Type B pancreatic cell (in vitro differentiated cells): ENCODE measurements at regions not wholly inside any gene's neighbourhood (a gene's known extent, or its start where the extent isn't known, plus 50 kb on each side); places are given as distances from the start of the nearest gene placed in this dataset.

ENCODE experiments used
- DNase-seq: peaks from one replicate; pipeline ENCODE4 v3.0.0; 2021; ENCODE audit warnings: mixed read lengths; ENCODE audit not compliant: unreplicated experiment; ENCODE audit errors: extremely low spot score
- H3K27ac Mint-ChIP-seq: 2 replicates; pipeline ENCODE4 v1.8.0; 2021; ENCODE audit warnings: mild to moderate bottlenecking, mixed read lengths
- H3K27me3 Mint-ChIP-seq: 2 replicates; pipeline ENCODE4 v1.8.0; 2021; ENCODE audit warnings: mixed read lengths
- H3K36me3 Mint-ChIP-seq: 2 replicates; pipeline ENCODE4 v1.8.0; 2021; ENCODE audit warnings: mixed read lengths
- H3K4me1 Mint-ChIP-seq: one replicate; pipeline ENCODE4 v1.8.0; 2021; ENCODE audit warnings: mixed read lengths; ENCODE audit not compliant: unreplicated experiment
- H3K4me3 Mint-ChIP-seq: 2 replicates; pipeline ENCODE4 v1.8.0; 2021; ENCODE audit warnings: mild to moderate bottlenecking, mixed read lengths
- H3K9me3 Mint-ChIP-seq: 2 replicates; pipeline ENCODE4 v1.8.0; 2021; ENCODE audit warnings: mixed read lengths
- TF ChIP-seq, protein P1 (sequence below): fragments of 200-600 bp; sonication (generic); conservative IDR thresholded peaks from 2 replicates; pipeline ENCODE4 v1.5.0; 2021; ENCODE audit warnings: antibody characterized with exemption, mild to moderate bottlenecking

DNA sequence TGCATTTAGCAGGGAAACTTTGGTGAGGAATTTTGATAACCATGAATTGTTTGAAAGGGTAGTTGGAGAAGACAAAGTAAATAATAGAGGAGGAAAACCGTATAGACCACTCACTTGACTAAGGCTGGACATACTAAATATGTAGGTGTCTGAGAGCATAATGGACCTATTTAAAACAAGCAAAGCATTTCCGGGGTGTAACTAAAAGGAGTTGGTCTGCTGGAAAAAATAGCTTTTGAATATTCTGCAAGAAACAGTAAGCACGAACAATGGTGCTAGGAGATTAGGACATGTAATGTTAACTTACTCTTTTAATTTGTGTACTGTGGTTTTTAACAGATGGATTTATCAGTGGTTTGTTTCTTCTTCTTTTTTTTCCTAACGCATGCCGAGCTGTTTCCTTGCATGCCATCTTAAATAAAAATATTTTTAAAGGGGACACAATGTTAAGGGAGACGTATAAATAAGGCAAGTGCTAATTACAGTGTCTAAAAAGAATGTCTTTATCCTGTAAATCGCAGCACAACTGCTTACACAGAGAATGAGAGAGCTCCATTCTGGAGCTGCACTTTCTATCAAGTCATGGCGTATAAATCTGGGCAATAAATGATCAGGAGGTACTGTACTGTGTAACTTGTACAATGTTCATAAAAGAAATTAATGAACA lies 492.1 kb downstream of the LMO4 start:
- Mint-ChIP-seq H3K4me3 (no peak overlapping the region), H3K27me3 (no peaks in the 10 kb centered on the region), H3K27ac (no peak overlapping the region), H3K36me3 (no peaks in the 10 kb centered on the region), H3K9me3 (no peaks in the 10 kb centered on the region), H3K4me1 (peaks cover 13% of the 10 kb centered on the region)
- no peak for DNase-seq
- TF ChIP-seq, protein P1, sequence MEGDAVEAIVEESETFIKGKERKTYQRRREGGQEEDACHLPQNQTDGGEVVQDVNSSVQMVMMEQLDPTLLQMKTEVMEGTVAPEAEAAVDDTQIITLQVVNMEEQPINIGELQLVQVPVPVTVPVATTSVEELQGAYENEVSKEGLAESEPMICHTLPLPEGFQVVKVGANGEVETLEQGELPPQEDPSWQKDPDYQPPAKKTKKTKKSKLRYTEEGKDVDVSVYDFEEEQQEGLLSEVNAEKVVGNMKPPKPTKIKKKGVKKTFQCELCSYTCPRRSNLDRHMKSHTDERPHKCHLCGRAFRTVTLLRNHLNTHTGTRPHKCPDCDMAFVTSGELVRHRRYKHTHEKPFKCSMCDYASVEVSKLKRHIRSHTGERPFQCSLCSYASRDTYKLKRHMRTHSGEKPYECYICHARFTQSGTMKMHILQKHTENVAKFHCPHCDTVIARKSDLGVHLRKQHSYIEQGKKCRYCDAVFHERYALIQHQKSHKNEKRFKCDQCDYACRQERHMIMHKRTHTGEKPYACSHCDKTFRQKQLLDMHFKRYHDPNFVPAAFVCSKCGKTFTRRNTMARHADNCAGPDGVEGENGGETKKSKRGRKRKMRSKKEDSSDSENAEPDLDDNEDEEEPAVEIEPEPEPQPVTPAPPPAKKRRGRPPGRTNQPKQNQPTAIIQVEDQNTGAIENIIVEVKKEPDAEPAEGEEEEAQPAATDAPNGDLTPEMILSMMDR = no peak

DNA sequence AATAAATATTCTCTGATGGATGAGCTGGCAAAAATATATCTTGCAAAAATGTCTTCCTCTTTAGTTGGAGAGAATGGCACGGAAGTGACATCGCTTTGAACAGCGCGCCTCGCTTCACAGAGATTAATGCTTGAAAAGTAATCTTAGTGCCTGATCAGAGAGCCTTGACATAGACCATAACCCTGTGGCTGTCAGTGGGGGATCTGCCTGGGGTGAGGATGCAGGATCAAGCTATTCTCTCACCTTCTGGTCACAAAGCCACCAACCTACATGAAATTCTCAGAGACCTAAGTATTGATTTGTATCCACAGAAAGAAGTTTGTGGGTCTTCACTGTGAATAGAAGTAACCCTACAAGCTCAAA lies 492.6 kb downstream of the LMO4 start:
- H3K4me1 Mint-ChIP-seq = peaks cover 14% of the 10 kb centered on the region
- no peak overlapping the region for H3K4me3 Mint-ChIP-seq
- no peak for DNase-seq
- no peaks in the 10 kb centered on the region for H3K27me3 Mint-ChIP-seq
- H3K36me3 Mint-ChIP-seq = no peaks in the 10 kb centered on the region
- no peak overlapping the region for H3K27ac Mint-ChIP-seq
- peaks cover 1% of the 10 kb centered on the region for H3K9me3 Mint-ChIP-seq
- TF ChIP-seq, protein P1 = no peak

DNA sequence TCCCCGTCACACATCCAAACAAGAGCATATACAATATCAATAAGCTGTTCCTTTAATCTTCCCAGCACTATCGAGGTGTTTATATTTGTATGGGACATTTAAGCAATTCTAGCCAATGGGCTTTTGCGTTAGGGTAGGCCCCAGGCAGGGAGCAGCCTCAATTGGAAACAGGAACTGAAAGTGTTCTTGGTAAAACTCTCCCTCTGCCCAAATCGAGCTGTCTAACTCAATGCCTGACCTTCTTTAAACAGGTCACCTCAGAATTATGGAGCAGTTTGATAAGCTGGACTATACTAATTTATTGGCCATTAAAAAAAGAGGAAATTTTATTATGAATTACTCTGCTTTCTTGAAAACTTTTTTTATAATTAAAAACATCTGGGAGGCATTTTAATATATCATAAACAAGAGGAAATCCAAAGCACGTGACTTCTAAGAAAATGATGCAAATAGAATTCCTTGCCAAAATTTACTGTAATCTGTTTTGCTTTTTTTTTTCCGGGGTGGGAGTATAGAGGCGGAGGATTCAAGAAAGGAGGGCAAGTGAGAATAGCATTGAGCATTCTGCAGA lies 498.1 kb downstream of the LMO4 start:
- Mint-ChIP-seq H3K27me3 (no peaks in the 10 kb centered on the region), H3K36me3 (no peaks in the 10 kb centered on the region), H3K4me1 (peaks cover 10% of the 10 kb centered on the region), H3K9me3 (peaks cover 5% of the 10 kb centered on the region), H3K27ac (no peak overlapping the region), H3K4me3 (no peak overlapping the region)
- DNase-seq = no peak
- TF ChIP-seq, protein P1 = no peak

DNA sequence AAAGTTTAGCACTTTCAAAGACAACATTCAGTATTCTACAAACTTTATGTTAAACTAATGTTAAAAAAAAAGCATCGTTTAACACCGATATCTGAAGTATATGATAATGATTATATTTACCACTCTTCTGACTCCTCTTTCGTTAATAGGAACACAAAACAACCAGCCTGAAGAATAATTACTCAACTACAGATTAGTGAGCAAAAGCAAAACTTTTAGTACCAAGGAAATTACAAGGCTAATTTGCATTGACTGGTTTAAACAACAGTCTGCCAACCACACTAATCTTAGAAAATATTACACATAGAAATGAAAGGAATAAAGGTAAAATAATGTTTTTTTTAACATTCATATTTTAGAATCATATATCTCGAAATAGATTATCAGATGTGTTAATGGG lies 500.7 kb downstream of the LMO4 start:
- Mint-ChIP-seq H3K27ac (no peak overlapping the region), H3K9me3 (peaks cover 5% of the 10 kb centered on the region), H3K36me3 (no peaks in the 10 kb centered on the region), H3K27me3 (no peaks in the 10 kb centered on the region), H3K4me3 (no peak overlapping the region), H3K4me1 (peaks cover 10% of the 10 kb centered on the region)
- TF ChIP-seq, protein P1 = no peak
- DNase-seq = no peak

DNA sequence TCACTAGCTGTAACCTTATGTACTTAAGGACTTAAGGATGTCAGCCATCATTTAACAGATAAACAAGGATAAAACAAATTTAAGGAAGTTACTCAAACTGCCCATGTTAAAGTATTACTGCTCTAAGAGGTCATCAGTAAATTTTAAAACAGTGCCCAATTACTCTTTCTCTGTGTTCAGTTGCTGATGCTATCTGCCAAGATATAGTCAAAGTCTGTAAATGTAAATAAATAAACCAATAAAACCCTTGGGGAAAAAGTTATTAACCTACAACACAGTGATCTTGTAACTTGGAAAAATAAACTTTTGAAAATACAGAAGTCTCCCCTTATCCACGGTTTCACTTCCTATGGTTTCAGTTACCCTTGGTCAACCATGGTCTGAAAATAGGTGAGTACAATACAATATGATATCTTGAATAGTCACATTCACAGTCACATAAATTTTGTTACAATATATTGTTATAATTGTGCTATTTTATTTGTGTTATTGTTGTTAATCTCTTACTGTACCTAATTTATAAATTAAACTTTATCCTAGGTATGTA lies 501.8 kb downstream of the LMO4 start:
- H3K27me3 Mint-ChIP-seq = no peaks in the 10 kb centered on the region
- no peak for DNase-seq
- peaks cover 19% of the 10 kb centered on the region for H3K4me1 Mint-ChIP-seq
- H3K27ac Mint-ChIP-seq = no peak overlapping the region
- no peak overlapping the region for H3K4me3 Mint-ChIP-seq
- H3K36me3 Mint-ChIP-seq = no peaks in the 10 kb centered on the region
- peaks cover 10% of the 10 kb centered on the region for H3K9me3 Mint-ChIP-seq
- TF ChIP-seq, protein P1 = no peak
